Hepatocyte (in vitro differentiated cells): ENCODE measurements at regions not wholly inside any gene's neighbourhood (a gene's known extent, or its start where the extent isn't known, plus 50 kb on each side); places are given as distances from the start of the nearest gene placed in this dataset.

Source experiments
- CTCF ChIP-seq: fragments of 200-600 bp; sonication (generic); IDR thresholded peaks from 2 replicates; pipeline ENCODE4 v1.5.1; 2016; ENCODE audit warnings: antibody characterized with exemption, mild to moderate bottlenecking; ENCODE audit not compliant: poor library complexity
- EZH2 ChIP-seq: fragments of 200-600 bp; sonication (generic); IDR thresholded peaks from 2 replicates; pipeline ENCODE4 v1.6.1; 2016; ENCODE audit warnings: antibody characterized with exemption, mild to moderate bottlenecking, borderline replicate concordance
- EZH2phosphoT487 ChIP-seq: fragments of 200-600 bp; sonication (generic); IDR thresholded peaks from one replicate; pipeline ENCODE4 v1.6.1; 2018; ENCODE audit warnings: antibody characterized with exemption, mild to moderate bottlenecking, low read depth, moderate library complexity; ENCODE audit not compliant: unreplicated experiment, severe bottlenecking

- TF ChIP-seq CTCF = no peak
- no peak for TF ChIP-seq EZH2
- TF ChIP-seq EZH2phosphoT487 = no peak
These were observed 379.2 kb upstream of the ZMIZ1 start for GRCh38 chr10:78689584-78689935.
